ENCODE measurements at regions not wholly inside any gene's neighbourhood (a gene's known extent, or its start where the extent isn't known, plus 50 kb on each side); places are given as distances from the start of the nearest gene placed in this dataset.

- no peak overlapping the region for H3K4me3 ChIP-seq (ENCODE audit: insufficient read depth, low read length)
- H3K4me2 ChIP-seq (ENCODE audit: insufficient read depth, low read length) = no peak overlapping the region
- no peaks in the 10 kb centered on the region for H3K79me2 ChIP-seq (ENCODE audit: insufficient read depth, low read length)
- peaks cover 5% of the 10 kb centered on the region for H3K4me1 ChIP-seq (ENCODE audit: insufficient read depth, low read length)
- DNase-seq (ENCODE audit: insufficient read length, low spot score, missing footprints) = no peak
- H3K9me3 ChIP-seq (ENCODE audit: low read depth, low read length) = no peaks in the 10 kb centered on the region
- H3K36me3 ChIP-seq (ENCODE audit: insufficient read depth, low read length) = no peaks in the 10 kb centered on the region
- no peak overlapping the region for H3K27ac ChIP-seq (ENCODE audit: low read depth, low read length)
- no peak overlapping the region for H2AFZ ChIP-seq (ENCODE audit: low read length)
- no peak for TF ChIP-seq CTCF (IDR thresholded peaks at IDR 0.05; ENCODE audit: extremely low read depth, low read depth, low read length)
- no peaks in the 10 kb centered on the region for H3K27me3 ChIP-seq (ENCODE audit: insufficient read depth, low read length)
- no peaks in the 10 kb centered on the region for H4K20me1 ChIP-seq (ENCODE audit: insufficient read depth, low read length)
Observed at GRCh38 chr5:6806668-6807067, 93.4 kb downstream of the TENT4A start.

GRCh38 chr5:6808462-6808861, 95.2 kb downstream of the TENT4A start:
- no peaks in the 10 kb centered on the region for H3K36me3 ChIP-seq (ENCODE audit: insufficient read depth, low read length)
- TF ChIP-seq CTCF (IDR thresholded peaks at IDR 0.05; ENCODE audit: extremely low read depth, low read depth, low read length) = no peak
- no peak for DNase-seq (ENCODE audit: insufficient read length, low spot score, missing footprints)
- no peaks in the 10 kb centered on the region for H3K27me3 ChIP-seq (ENCODE audit: insufficient read depth, low read length)
- no peak overlapping the region for H3K4me3 ChIP-seq (ENCODE audit: insufficient read depth, low read length)
- H4K20me1 ChIP-seq (ENCODE audit: insufficient read depth, low read length) = no peaks in the 10 kb centered on the region
- H3K4me2 ChIP-seq (ENCODE audit: insufficient read depth, low read length) = no peak overlapping the region
- H3K79me2 ChIP-seq (ENCODE audit: insufficient read depth, low read length) = no peaks in the 10 kb centered on the region
- H3K4me1 ChIP-seq (ENCODE audit: insufficient read depth, low read length) = peaks cover 5% of the 10 kb centered on the region
- H3K27ac ChIP-seq (ENCODE audit: low read depth, low read length) = no peak overlapping the region
- H2AFZ ChIP-seq (ENCODE audit: low read length) = no peak overlapping the region
- no peaks in the 10 kb centered on the region for H3K9me3 ChIP-seq (ENCODE audit: low read depth, low read length)

- DNase-seq (ENCODE audit: insufficient read length, low spot score, missing footprints) = no peak
- no peak for TF ChIP-seq CTCF (IDR thresholded peaks at IDR 0.05; ENCODE audit: extremely low read depth, low read depth, low read length)
- H3K4me1 ChIP-seq (ENCODE audit: insufficient read depth, low read length) = no peaks in the 10 kb centered on the region
Observed at GRCh38 chr5:6810641-6811405, 97.6 kb downstream of the TENT4A start.

GRCh38 chr5:6812091-6812490, 98.9 kb downstream of the TENT4A start:
- H3K36me3 ChIP-seq (ENCODE audit: insufficient read depth, low read length) = no peaks in the 10 kb centered on the region
- H3K4me3 ChIP-seq (ENCODE audit: insufficient read depth, low read length) = no peak overlapping the region
- H3K27me3 ChIP-seq (ENCODE audit: insufficient read depth, low read length) = no peaks in the 10 kb centered on the region
- DNase-seq (ENCODE audit: insufficient read length, low spot score, missing footprints) = no peak
- no peak for TF ChIP-seq CTCF (IDR thresholded peaks at IDR 0.05; ENCODE audit: extremely low read depth, low read depth, low read length)
- no peak overlapping the region for H2AFZ ChIP-seq (ENCODE audit: low read length)
- H3K79me2 ChIP-seq (ENCODE audit: insufficient read depth, low read length) = no peaks in the 10 kb centered on the region
- no peak overlapping the region for H3K4me2 ChIP-seq (ENCODE audit: insufficient read depth, low read length)
- no peak overlapping the region for H3K27ac ChIP-seq (ENCODE audit: low read depth, low read length)
- no peaks in the 10 kb centered on the region for H4K20me1 ChIP-seq (ENCODE audit: insufficient read depth, low read length)
- H3K4me1 ChIP-seq (ENCODE audit: insufficient read depth, low read length) = no peaks in the 10 kb centered on the region
- no peaks in the 10 kb centered on the region for H3K9me3 ChIP-seq (ENCODE audit: low read depth, low read length)

More at GRCh38 chr5:6810641-6811405, 97.6 kb downstream of the TENT4A start:
- H2AFZ ChIP-seq (ENCODE audit: low read length) = no peak overlapping the region
- H3K27ac ChIP-seq (ENCODE audit: low read depth, low read length) = no peak overlapping the region
- H3K9me3 ChIP-seq (ENCODE audit: low read depth, low read length) = no peaks in the 10 kb centered on the region
- H3K27me3 ChIP-seq (ENCODE audit: insufficient read depth, low read length) = no peaks in the 10 kb centered on the region
- H3K4me3 ChIP-seq (ENCODE audit: insufficient read depth, low read length) = no peak overlapping the region
- H4K20me1 ChIP-seq (ENCODE audit: insufficient read depth, low read length) = no peaks in the 10 kb centered on the region
- H3K79me2 ChIP-seq (ENCODE audit: insufficient read depth, low read length) = no peaks in the 10 kb centered on the region
- no peak overlapping the region for H3K4me2 ChIP-seq (ENCODE audit: insufficient read depth, low read length)
- no peaks in the 10 kb centered on the region for H3K36me3 ChIP-seq (ENCODE audit: insufficient read depth, low read length)
